ENCODE measurements at regions not wholly inside any gene's neighbourhood (a gene's known extent, or its start where the extent isn't known, plus 50 kb on each side); places are given as distances from the start of the nearest gene placed in this dataset.

DNA sequence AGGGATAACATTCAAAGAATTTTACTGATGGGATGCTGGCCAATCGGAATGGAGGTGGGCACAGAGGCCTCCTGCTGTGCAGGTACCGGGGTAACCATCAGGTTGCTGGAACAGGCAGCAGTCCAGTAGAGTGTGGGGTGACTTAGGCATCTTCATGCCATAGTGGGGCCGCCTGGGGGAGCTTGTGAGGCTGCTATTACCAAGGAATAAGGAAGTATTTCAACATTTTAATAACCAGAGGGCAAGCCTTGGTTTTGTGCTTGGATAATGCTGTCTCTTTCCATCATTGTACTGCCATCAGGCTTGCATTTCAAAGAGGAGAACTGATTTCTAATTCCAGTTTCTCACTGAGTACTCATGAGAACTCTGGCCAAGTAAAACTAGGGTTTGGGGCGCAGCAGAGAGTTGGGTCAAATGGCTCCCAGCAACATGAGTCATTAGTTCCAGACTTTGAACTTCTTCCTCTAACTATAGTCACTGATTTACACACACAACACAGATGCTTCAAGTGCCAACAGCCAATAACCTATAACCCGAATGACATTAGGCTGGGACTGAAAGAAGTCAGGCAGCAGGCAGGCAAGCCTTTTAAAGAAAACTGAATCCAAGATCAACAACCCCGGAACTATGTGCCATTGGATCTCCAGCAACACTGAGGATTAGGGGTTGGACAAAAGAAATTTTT, 56.1 kb upstream of the FHL2 start:
- peaks cover 28% of the 10 kb centered on the region for H3K4me1 Mint-ChIP-seq (ENCODE audit: insufficient read depth, unreplicated experiment)
- DNase-seq (ENCODE audit: unreplicated experiment), result peak; percentile 95
- ChIA-PET POLR2A (interaction anchor here (0.6 to 3.4 kb wide), 13 partner anchors 13 to 126 kb away, joined by 3 to 37 read pairs (median 4); partner anchors contain the start of gene FHL2), CTCF (interaction anchor here (0.6 to 2.4 kb wide), 10 partner anchors 11 to 67 kb away, joined by 3 to 9 read pairs (median 5); no protein-coding TSS in a partner anchor)
- BruUV-seq (replicated peaks), result TSS peak; percentile 99
- H3K36me3 Mint-ChIP-seq (ENCODE audit: insufficient read depth, unreplicated experiment), result no peaks in the 10 kb centered on the region
- H3K27ac Mint-ChIP-seq (ENCODE audit: low read depth, unreplicated experiment), result peak overlapping the region; percentile 91
- no peaks in the 10 kb centered on the region for H3K9me3 Mint-ChIP-seq (ENCODE audit: unreplicated experiment)
- peak; percentile 68 for TF ChIP-seq CTCF (IDR thresholded peaks at IDR 0.05; ENCODE audit: unreplicated experiment)
- H3K4me3 Mint-ChIP-seq (ENCODE audit: unreplicated experiment), result peak overlapping the region; percentile 15
- no peaks in the 10 kb centered on the region for H3K27me3 Mint-ChIP-seq (ENCODE audit: insufficient read depth, unreplicated experiment)
- intact Hi-C loops (cut with micrococcal nuclease), result loop anchor here (1.0 kb wide), 3 partner anchors 51 to 66 kb away; no protein-coding TSS in a partner anchor

DNA sequence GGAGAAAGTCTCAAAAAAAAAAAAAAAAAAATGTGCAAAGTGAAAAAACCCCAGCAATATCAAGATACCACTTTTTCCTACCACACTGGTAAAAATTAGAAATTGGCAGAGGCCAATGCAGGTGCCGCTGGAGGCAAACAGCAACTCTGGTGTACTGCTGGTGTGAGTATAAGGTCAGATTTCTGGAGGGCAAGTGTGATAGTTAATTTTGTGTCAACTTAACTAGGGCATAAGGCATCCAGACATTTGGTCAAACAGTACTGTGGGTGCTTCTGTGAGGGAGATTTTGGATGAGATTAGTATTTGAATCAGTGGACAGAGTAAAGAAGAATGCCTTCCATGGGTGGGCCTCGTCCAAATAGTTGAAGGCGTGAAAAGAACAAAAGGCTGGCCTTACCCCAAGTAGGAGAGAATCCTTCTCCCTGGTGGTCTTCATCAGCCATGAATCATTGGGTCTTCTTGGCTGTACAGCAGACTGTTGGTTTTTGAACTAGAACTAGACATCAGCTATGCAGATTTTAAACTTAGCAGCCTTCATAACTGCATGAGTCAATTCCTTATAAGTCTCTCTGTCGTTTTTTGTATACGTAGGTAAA, 52.8 kb upstream of the FHL2 start:
- Mint-ChIP-seq H3K4me3 (ENCODE audit: unreplicated experiment) (no peak overlapping the region), H3K9me3 (ENCODE audit: unreplicated experiment) (no peaks in the 10 kb centered on the region), H3K27me3 (ENCODE audit: insufficient read depth, unreplicated experiment) (no peaks in the 10 kb centered on the region), H3K4me1 (ENCODE audit: insufficient read depth, unreplicated experiment) (peaks cover 35% of the 10 kb centered on the region), H3K27ac (ENCODE audit: low read depth, unreplicated experiment) (no peak overlapping the region), H3K36me3 (ENCODE audit: insufficient read depth, unreplicated experiment) (no peaks in the 10 kb centered on the region)
- POLR2A ChIA-PET, result interaction anchor here (0.6 kb wide), 1 partner anchor 97 kb away, joined by 3 read pairs; no protein-coding TSS in a partner anchor
- CTCF ChIA-PET, result interaction anchor here (0.7 kb wide), 1 partner anchor 66 kb away, joined by 3 read pairs; no protein-coding TSS in a partner anchor
- intact Hi-C loops (cut with micrococcal nuclease), result no loop called here
- no peak for TF ChIP-seq CTCF (IDR thresholded peaks at IDR 0.05; ENCODE audit: unreplicated experiment)
- no TSS peak for BruUV-seq (replicated peaks)
- no peak for DNase-seq (ENCODE audit: unreplicated experiment)

DNA sequence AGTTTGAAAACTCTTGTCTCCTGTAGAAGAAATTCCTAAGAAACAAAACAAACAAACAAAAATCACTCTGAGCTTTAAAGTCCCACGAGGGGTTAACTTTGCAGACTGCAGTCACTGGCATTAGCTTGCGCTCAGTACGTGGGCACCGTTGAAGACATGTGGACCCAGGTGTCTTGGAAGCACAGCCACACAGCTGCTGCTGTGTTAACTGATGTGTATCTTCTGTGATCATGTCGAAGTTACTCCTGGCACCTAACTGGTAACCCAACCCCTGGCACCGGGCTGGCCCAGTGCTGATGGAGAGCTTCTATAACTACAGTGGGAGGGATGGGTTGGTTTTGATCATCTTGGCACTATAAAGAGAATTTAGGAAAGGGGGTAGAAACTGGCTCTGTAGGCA, 51.6 kb upstream of the FHL2 start:
- Mint-ChIP-seq H3K4me1 (ENCODE audit: insufficient read depth, unreplicated experiment) (peaks cover 23% of the 10 kb centered on the region), H3K27ac (ENCODE audit: low read depth, unreplicated experiment) (no peak overlapping the region), H3K9me3 (ENCODE audit: unreplicated experiment) (no peaks in the 10 kb centered on the region), H3K4me3 (ENCODE audit: unreplicated experiment) (no peak overlapping the region), H3K36me3 (ENCODE audit: insufficient read depth, unreplicated experiment) (no peaks in the 10 kb centered on the region), H3K27me3 (ENCODE audit: insufficient read depth, unreplicated experiment) (no peaks in the 10 kb centered on the region)
- DNase-seq (ENCODE audit: unreplicated experiment), result no peak
- CTCF ChIA-PET, result interaction anchor here (0.6 to 1.3 kb wide), 4 partner anchors 40 to 122 kb away, joined by 3 to 4 read pairs (median 3); no protein-coding TSS in a partner anchor
- no TSS peak for BruUV-seq (replicated peaks)
- POLR2A ChIA-PET, result no interaction called here
- intact Hi-C loops (cut with micrococcal nuclease), result no loop called here
- no peak for TF ChIP-seq CTCF (IDR thresholded peaks at IDR 0.05; ENCODE audit: unreplicated experiment)

DNA sequence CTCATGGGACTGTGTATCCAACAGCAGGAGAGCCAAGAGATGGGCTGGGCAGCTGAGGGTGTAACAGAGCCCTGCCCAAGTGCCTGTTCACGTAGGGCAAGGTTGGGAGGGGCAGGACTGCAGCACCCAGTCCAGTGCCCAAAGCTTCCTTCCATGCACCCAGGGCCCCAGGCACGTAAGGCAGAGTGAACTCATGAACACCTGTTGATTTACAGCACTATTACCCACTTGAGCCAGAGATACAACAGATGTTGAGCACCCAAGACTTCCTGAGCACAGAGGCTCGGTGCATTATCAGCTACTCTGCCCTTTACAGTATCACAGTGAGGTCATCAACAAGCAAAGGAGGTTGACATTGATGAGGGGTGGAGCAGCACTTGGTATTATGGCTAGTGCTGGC, 50.2 kb upstream of the FHL2 start:
- Mint-ChIP-seq H3K4me3 (ENCODE audit: unreplicated experiment) (no peak overlapping the region), H3K27me3 (ENCODE audit: insufficient read depth, unreplicated experiment) (no peaks in the 10 kb centered on the region), H3K4me1 (ENCODE audit: insufficient read depth, unreplicated experiment) (peaks cover 13% of the 10 kb centered on the region), H3K36me3 (ENCODE audit: insufficient read depth, unreplicated experiment) (no peaks in the 10 kb centered on the region), H3K27ac (ENCODE audit: low read depth, unreplicated experiment) (no peak overlapping the region), H3K9me3 (ENCODE audit: unreplicated experiment) (no peaks in the 10 kb centered on the region)
- ChIA-PET CTCF (interaction anchor here (0.7 kb wide), 1 partner anchor 39 kb away, joined by 3 read pairs; no protein-coding TSS in a partner anchor), POLR2A (interaction anchor here (1.0 to 1.7 kb wide), 3 partner anchors 14 to 45 kb away, joined by 3 to 10 read pairs (median 4); no protein-coding TSS in a partner anchor)
- intact Hi-C loops (cut with micrococcal nuclease), result no loop called here
- no peak for TF ChIP-seq CTCF (IDR thresholded peaks at IDR 0.05; ENCODE audit: unreplicated experiment)
- no TSS peak for BruUV-seq (replicated peaks)
- no peak for DNase-seq (ENCODE audit: unreplicated experiment)
